Ovary (tissue), 3 donors: ENCODE measurements at regions not wholly inside any gene's neighbourhood (a gene's known extent, or its start where the extent isn't known, plus 50 kb on each side); places are given as distances from the start of the nearest gene placed in this dataset.

Experiments used
- EP300 ChIP-seq: sonication (generic); formaldehyde crosslinking; IDR thresholded peaks from one replicate; pipeline ENCODE4 v1.6.1; 2017; ENCODE audit warnings: antibody characterized with exemption
- POLR2A ChIP-seq: fragments of 450-650 bp; IDR thresholded peaks from one replicate; pipeline ENCODE4 v1.6.1; 2017; ENCODE audit warnings: antibody characterized with exemption, mild to moderate bottlenecking, moderate library complexity
- TF ChIP-seq, protein P1 (sequence below), 3 donors: fragments of 450-650 bp in 2 of 3; fragments of 200-600 bp in 1 of 3; IDR thresholded peaks; one replicate each; pipeline versions ENCODE4 v1.5.1 to v1.8.0; 2016 to 2022; ENCODE audit warnings: antibody characterized with exemption in 3 of 3, mild to moderate bottlenecking in 1 of 3
- donor health status: DM: no; HTN: no; CAD: no.

DNA sequence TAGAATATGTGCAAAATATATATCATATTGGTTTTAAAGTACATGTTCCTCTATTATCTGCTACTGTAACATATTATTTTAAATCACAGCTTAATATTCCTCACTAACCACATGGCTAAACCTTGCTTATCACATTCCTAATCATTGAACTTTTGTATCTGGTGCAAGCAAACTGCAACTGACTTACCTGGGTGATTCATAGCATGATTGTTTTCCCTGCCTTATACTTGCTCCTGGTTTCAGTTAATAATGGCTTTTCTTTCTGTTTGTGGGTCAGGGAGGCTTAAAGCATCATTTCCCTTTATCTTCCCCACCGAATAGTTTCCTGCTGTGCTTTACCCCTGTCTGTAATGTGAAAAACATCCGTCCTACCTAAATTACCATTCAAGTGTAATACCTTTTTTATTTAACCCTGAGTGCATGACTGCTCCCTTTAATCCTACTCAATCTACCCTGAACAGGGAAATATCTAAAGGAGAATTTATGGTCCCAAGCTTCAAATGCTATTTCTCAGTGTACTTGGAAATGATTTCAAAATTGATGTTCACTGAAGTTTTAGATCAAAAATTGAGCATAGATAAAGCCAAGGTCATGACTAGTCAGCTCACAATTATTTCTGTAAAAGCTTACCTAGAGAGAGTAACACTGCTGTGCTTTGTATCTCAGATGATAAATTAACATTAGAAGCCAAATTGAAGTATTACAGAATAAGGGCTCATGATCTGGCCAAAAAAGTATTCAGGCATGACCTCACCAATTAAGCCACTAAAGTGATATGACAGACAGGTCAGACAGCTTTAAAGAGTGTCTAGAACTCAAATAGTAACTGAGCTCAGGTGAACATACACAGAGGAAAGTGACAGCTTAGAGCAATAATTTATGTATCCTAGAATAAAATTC, 507.1 kb downstream of the BRINP3 start:
- TF ChIP-seq, protein P1, sequence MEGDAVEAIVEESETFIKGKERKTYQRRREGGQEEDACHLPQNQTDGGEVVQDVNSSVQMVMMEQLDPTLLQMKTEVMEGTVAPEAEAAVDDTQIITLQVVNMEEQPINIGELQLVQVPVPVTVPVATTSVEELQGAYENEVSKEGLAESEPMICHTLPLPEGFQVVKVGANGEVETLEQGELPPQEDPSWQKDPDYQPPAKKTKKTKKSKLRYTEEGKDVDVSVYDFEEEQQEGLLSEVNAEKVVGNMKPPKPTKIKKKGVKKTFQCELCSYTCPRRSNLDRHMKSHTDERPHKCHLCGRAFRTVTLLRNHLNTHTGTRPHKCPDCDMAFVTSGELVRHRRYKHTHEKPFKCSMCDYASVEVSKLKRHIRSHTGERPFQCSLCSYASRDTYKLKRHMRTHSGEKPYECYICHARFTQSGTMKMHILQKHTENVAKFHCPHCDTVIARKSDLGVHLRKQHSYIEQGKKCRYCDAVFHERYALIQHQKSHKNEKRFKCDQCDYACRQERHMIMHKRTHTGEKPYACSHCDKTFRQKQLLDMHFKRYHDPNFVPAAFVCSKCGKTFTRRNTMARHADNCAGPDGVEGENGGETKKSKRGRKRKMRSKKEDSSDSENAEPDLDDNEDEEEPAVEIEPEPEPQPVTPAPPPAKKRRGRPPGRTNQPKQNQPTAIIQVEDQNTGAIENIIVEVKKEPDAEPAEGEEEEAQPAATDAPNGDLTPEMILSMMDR (IDR thresholded peaks at IDR 0.05) = no peak
- TF ChIP-seq POLR2A (no peak), EP300 (no peak)
